GM12864 (cell line): ENCODE measurements at regions not wholly inside any gene's neighbourhood (a gene's known extent, or its start where the extent isn't known, plus 50 kb on each side); places are given as distances from the start of the nearest gene placed in this dataset.

Source experiments
- DNase-seq: peaks from one replicate; pipeline ENCODE4 v3.0.0-alpha.2; 2011; ENCODE audit warnings: low read depth
- H3K4me3 ChIP-seq: 2 replicates; pipeline ENCODE4 v1.5.1; 2011; ENCODE audit warnings: mild to moderate bottlenecking, low read depth, low read length, control low read depth
- CTCF ChIP-seq: IDR thresholded peaks from 2 replicates; pipeline ENCODE4 v1.5.1; 2011; ENCODE audit warnings: low read depth, mild to moderate bottlenecking, moderate library complexity, low read length, control low read depth, inconsistent platforms; ENCODE audit errors: missing control alignments

DNA sequence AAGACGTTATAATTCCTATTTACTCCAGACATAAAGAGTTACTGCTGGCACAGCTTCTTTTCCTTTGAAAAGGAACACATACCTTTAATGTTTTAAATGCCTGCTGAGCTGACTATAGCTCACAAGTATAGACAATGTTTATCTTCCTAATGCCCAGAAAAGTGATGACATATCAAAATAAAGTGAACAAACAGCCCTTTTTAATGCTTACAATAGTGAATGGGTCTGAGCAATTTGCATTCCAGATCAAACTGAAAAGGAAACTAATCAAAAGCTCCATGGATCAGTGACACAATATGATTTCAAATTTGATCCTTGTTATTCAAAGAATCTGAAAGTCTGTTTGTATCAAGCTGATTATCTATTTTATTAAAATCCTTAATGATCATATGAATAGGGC is 233.6 kb upstream of the SEMA3E start:
- no peak for DNase-seq
- no peak for TF ChIP-seq CTCF
- no peak overlapping the region for H3K4me3 ChIP-seq

GRCh38 chr7:83879063-83879462 is 230.1 kb upstream of the SEMA3E start:
- no peak for DNase-seq
- TF ChIP-seq CTCF: no peak
- no peak overlapping the region for H3K4me3 ChIP-seq

DNA sequence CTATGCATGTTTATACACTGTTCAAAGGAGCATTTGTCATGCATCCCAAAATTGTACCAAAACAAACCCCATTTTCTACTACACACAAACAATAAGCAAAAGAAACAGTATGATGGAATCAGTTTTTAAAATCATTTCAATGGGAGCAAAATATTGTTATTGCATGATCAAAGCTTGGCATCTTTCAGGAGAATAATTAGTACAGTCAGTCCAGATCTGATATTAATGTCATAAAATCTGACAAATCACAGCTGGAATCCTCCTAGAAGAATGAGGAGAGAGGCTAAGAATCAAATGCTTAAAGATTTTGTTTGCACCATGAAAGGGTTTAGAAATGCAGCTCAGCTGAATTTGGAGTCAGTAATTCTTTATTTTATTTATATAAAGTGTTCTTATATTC is 229.7 kb upstream of the SEMA3E start:
- no peak overlapping the region for H3K4me3 ChIP-seq
- DNase-seq: no peak
- TF ChIP-seq CTCF: no peak

- TF ChIP-seq CTCF: no peak
- no peak overlapping the region for H3K4me3 ChIP-seq
- no peak for DNase-seq
Observed at GRCh38 chr7:83876593-83876992, 227.7 kb upstream of the SEMA3E start.

DNA sequence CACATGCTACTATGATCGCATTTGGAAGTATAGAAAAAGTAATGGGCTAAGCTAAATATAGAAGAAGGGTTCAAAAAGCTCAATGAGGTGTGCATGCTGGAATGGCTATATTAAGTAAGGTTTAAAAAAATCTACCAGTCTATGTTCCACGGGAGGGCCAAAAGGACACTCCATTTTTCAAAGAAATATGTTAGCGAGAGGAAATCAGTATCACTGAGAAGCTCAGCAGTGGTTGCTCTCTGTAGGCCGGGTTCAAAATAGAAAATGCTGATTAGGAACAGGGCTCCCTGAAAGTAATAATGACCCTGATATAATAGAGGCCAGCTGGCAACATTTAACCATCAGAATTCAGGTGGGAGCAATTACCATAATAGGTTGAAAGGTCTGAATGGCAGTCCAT is 224.5 kb upstream of the SEMA3E start:
- H3K4me3 ChIP-seq: no peak overlapping the region
- TF ChIP-seq CTCF: no peak
- no peak for DNase-seq

- TF ChIP-seq CTCF: no peak
- DNase-seq: no peak
- H3K4me3 ChIP-seq: no peak overlapping the region
Observed at GRCh38 chr7:83872501-83872900, 223.6 kb upstream of the SEMA3E start.

DNA sequence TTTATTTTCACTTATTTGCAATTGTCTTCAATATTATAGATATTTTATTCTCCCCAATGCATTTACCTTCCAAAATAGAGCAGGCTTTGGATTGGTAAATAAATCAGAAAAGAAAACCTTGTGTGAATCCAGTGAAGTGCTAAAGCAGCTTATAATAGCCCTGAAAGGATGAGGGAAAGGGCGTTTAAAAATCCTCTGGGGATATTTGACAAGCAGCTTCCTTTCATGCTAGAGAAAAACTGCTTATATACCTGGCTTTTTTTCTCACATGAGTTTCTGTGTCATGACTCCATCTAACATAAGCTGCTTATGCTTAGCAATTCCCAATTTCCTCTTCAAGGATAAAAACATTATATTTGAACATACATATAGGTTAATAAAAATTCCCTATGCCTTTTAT is 221.6 kb upstream of the SEMA3E start:
- no peak for DNase-seq
- no peak overlapping the region for H3K4me3 ChIP-seq
- no peak for TF ChIP-seq CTCF
